ENCODE measurements at regions not wholly inside any gene's neighbourhood (a gene's known extent, or its start where the extent isn't known, plus 50 kb on each side); places are given as distances from the start of the nearest gene placed in this dataset.

DNA sequence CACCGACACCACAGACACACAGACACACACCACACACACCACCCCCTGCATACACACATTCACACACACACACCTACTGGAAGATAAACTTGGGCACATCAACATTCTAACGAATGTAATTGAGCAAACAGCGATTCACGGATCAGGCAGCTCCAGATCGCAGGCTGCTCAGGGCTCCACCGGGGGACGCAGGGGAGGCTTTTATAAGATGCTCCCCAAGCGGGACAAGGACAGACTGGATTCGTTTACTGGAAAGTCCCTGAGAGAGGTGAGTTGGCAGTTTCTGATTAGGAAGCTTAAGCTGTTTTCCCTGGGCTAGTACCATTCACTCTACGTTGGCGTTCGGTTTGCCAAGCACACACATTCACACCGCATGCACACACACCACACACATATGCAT lies 281.3 kb downstream of the IRF8 start:
- TF ChIP-seq, protein P1, sequence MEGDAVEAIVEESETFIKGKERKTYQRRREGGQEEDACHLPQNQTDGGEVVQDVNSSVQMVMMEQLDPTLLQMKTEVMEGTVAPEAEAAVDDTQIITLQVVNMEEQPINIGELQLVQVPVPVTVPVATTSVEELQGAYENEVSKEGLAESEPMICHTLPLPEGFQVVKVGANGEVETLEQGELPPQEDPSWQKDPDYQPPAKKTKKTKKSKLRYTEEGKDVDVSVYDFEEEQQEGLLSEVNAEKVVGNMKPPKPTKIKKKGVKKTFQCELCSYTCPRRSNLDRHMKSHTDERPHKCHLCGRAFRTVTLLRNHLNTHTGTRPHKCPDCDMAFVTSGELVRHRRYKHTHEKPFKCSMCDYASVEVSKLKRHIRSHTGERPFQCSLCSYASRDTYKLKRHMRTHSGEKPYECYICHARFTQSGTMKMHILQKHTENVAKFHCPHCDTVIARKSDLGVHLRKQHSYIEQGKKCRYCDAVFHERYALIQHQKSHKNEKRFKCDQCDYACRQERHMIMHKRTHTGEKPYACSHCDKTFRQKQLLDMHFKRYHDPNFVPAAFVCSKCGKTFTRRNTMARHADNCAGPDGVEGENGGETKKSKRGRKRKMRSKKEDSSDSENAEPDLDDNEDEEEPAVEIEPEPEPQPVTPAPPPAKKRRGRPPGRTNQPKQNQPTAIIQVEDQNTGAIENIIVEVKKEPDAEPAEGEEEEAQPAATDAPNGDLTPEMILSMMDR (IDR thresholded peaks at IDR 0.05): no peak
- H3K36me3 ChIP-seq: no peaks in the 10 kb centered on the region
- no peaks in the 10 kb centered on the region for H3K4me1 ChIP-seq
- H3K4me3 ChIP-seq: no peak overlapping the region
- H3K9me3 ChIP-seq: no peaks in the 10 kb centered on the region
- no peak overlapping the region for H3K27ac ChIP-seq
- intact Hi-C loops (cut with DNase I): no loop called here
- no peak for DNase-seq
- H3K9ac ChIP-seq (ENCODE audit: low read depth in 2 of 2, low read length in 2 of 2): no peak overlapping the region
- no peaks in the 10 kb centered on the region for H3K27me3 ChIP-seq

GRCh38 chr16:86180780-86181179 lies 281.8 kb downstream of the IRF8 start:
- H3K9ac ChIP-seq (ENCODE audit: low read depth in 2 of 2, low read length in 2 of 2): no peak overlapping the region
- no peaks in the 10 kb centered on the region for H3K9me3 ChIP-seq
- DNase-seq: no peak
- no peak overlapping the region for H3K4me3 ChIP-seq
- H3K4me1 ChIP-seq: no peaks in the 10 kb centered on the region
- H3K27me3 ChIP-seq: no peaks in the 10 kb centered on the region
- no peaks in the 10 kb centered on the region for H3K36me3 ChIP-seq
- intact Hi-C loops (cut with DNase I): no loop called here
- TF ChIP-seq, protein P1 (IDR thresholded peaks at IDR 0.05): no peak
- no peak overlapping the region for H3K27ac ChIP-seq

GRCh38 chr16:86181526-86181925 lies 282.6 kb downstream of the IRF8 start:
- intact Hi-C loops (cut with DNase I): no loop called here
- Histone ChIP-seq H3K27me3 (no peaks in the 10 kb centered on the region), H3K4me1 (no peaks in the 10 kb centered on the region), H3K9me3 (no peaks in the 10 kb centered on the region), H3K4me3 (no peak overlapping the region), H3K9ac (ENCODE audit: low read depth in 2 of 2, low read length in 2 of 2) (no peak overlapping the region), H3K27ac (no peak overlapping the region), H3K36me3 (no peaks in the 10 kb centered on the region)
- DNase-seq: no peak
- TF ChIP-seq, protein P1 (IDR thresholded peaks at IDR 0.05): no peak

DNA sequence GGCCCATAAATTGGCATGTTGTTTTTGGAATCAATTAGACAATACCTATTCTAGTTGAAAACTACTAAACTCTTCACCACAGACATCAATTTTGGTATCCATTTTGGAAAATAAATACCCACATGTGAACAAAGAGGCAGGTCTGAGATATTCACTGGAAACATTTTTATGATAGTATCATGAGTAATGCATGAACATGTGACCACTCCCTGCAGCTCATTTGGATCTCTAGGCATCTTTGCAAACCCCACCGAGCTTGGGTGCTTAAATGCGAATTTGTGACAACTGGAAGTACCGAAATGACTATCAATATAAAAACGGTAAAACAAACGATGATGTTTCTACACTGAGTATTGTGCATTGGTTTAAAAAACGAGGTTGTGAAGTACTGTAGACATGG lies 285.2 kb downstream of the IRF8 start:
- Histone ChIP-seq H3K27me3 (no peaks in the 10 kb centered on the region), H3K4me3 (no peak overlapping the region), H3K4me1 (no peaks in the 10 kb centered on the region), H3K27ac (no peak overlapping the region), H3K9me3 (no peaks in the 10 kb centered on the region), H3K36me3 (no peaks in the 10 kb centered on the region), H3K9ac (ENCODE audit: low read depth in 2 of 2, low read length in 2 of 2) (no peak overlapping the region)
- no peak for DNase-seq
- TF ChIP-seq, protein P1 (IDR thresholded peaks at IDR 0.05): no peak
- intact Hi-C loops (cut with DNase I): no loop called here

GRCh38 chr16:86185089-86185488 lies 286.1 kb downstream of the IRF8 start:
- TF ChIP-seq, protein P1 (IDR thresholded peaks at IDR 0.05): no peak
- Histone ChIP-seq H3K4me1 (no peaks in the 10 kb centered on the region), H3K9ac (ENCODE audit: low read depth in 2 of 2, low read length in 2 of 2) (no peak overlapping the region), H3K4me3 (no peak overlapping the region), H3K36me3 (no peaks in the 10 kb centered on the region), H3K9me3 (no peaks in the 10 kb centered on the region), H3K27ac (no peak overlapping the region), H3K27me3 (no peaks in the 10 kb centered on the region)
- intact Hi-C loops (cut with DNase I): no loop called here
- no peak for DNase-seq

DNA sequence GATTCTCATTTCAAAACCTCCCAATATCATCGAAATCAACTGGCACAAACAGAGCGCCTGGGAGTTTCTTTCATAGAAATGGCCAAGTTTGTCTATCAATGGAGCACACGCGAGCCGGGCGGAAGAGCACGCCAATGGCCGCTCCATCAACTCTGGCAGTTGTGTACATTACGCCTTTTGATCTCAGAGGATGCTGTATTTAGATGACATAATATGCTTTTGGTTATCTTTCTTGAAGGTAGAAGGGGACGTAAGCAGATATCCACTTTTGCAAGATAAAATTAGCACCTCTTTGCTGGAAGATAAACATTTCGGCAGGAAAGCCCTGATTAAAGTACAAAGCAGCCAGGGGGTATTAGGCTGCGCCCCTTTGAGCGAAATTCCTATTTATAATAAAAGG lies 287.4 kb downstream of the IRF8 start:
- no peaks in the 10 kb centered on the region for H3K36me3 ChIP-seq
- H3K9ac ChIP-seq (ENCODE audit: low read depth in 2 of 2, low read length in 2 of 2): no peak overlapping the region
- H3K9me3 ChIP-seq: no peaks in the 10 kb centered on the region
- intact Hi-C loops (cut with DNase I): no loop called here
- TF ChIP-seq, protein P1 (IDR thresholded peaks at IDR 0.05): no peak
- H3K27me3 ChIP-seq: no peaks in the 10 kb centered on the region
- H3K4me1 ChIP-seq: no peaks in the 10 kb centered on the region
- H3K4me3 ChIP-seq: no peak overlapping the region
- DNase-seq: no peak
- no peak overlapping the region for H3K27ac ChIP-seq

All from colonic mucosa (tissue), 4 donors.